Neural crest cell (in vitro differentiated cells): ENCODE measurements at regions not wholly inside any gene's neighbourhood (a gene's known extent, or its start where the extent isn't known, plus 50 kb on each side); places are given as distances from the start of the nearest gene placed in this dataset.
"Not testable (repeated sequence)": the region's sequence is repeated elsewhere in the genome, so short reads cannot be mapped to it uniquely, and the experiment has no call there.

Experiments used
- DNase-seq: peaks from one replicate; pipeline ENCODE4 v3.0.0; 2021; ENCODE audit warnings: low read depth, mixed read lengths, low spot score
- H3K27ac Mint-ChIP-seq: one replicate; pipeline ENCODE4 v1.8.0; 2021; ENCODE audit warnings: mild to moderate bottlenecking, mixed read lengths; ENCODE audit not compliant: unreplicated experiment
- H3K27me3 Mint-ChIP-seq: 2 replicates; pipeline ENCODE4 v1.8.0; 2021; ENCODE audit warnings: low read depth, mild to moderate bottlenecking, mixed read lengths
- H3K36me3 Mint-ChIP-seq: 2 replicates; pipeline ENCODE4 v1.8.0; 2021; ENCODE audit warnings: low read depth, mild to moderate bottlenecking, mixed read lengths
- H3K4me1 Mint-ChIP-seq: 2 replicates; pipeline ENCODE4 v1.8.0; 2021; ENCODE audit warnings: mixed read lengths
- H3K4me3 Mint-ChIP-seq: one replicate; pipeline ENCODE4 v1.8.0; 2021; ENCODE audit warnings: mild to moderate bottlenecking, mixed read lengths
- H3K9me3 Mint-ChIP-seq: 2 replicates; pipeline ENCODE4 v1.8.0; 2021; ENCODE audit warnings: mixed read lengths
- CTCF ChIP-seq: fragments of 200-600 bp; sonication (generic); conservative IDR thresholded peaks from 2 replicates; pipeline ENCODE4 v1.5.0; 2021; ENCODE audit warnings: antibody characterized with exemption, mild to moderate bottlenecking

GRCh38 chr4:22631167-22631566 lies 61.6 kb upstream of the GBA3 start:
- not testable (repeated sequence) for H3K36me3 Mint-ChIP-seq, H3K27ac Mint-ChIP-seq, H3K27me3 Mint-ChIP-seq, DNase-seq, H3K4me3 Mint-ChIP-seq, H3K9me3 Mint-ChIP-seq
- H3K4me1 Mint-ChIP-seq = peaks cover 20% of the 10 kb centered on the region

- no peaks in the 10 kb centered on the region for H3K27me3 Mint-ChIP-seq
- H3K9me3 Mint-ChIP-seq = peaks cover 7% of the 10 kb centered on the region
- no peak for TF ChIP-seq CTCF
- no peak for DNase-seq
- peaks cover 12% of the 10 kb centered on the region for H3K4me1 Mint-ChIP-seq
- H3K27ac Mint-ChIP-seq = no peak overlapping the region
- no peaks in the 10 kb centered on the region for H3K36me3 Mint-ChIP-seq
- no peak overlapping the region for H3K4me3 Mint-ChIP-seq
These were observed 58.1 kb upstream of the GBA3 start for GRCh38 chr4:22634541-22635181.

GRCh38 chr4:22635182-22635549 lies 57.6 kb upstream of the GBA3 start:
- not testable (repeated sequence) for H3K4me1 Mint-ChIP-seq, H3K27ac Mint-ChIP-seq, H3K27me3 Mint-ChIP-seq, H3K4me3 Mint-ChIP-seq, H3K9me3 Mint-ChIP-seq, DNase-seq, H3K36me3 Mint-ChIP-seq

- no peak for TF ChIP-seq CTCF
- no peak overlapping the region for H3K4me3 Mint-ChIP-seq
- no peak for DNase-seq
- H3K9me3 Mint-ChIP-seq = peaks cover 8% of the 10 kb centered on the region
- H3K4me1 Mint-ChIP-seq = peaks cover 2% of the 10 kb centered on the region
- no peaks in the 10 kb centered on the region for H3K27me3 Mint-ChIP-seq
- peaks cover 2% of the 10 kb centered on the region for H3K36me3 Mint-ChIP-seq
- no peak overlapping the region for H3K27ac Mint-ChIP-seq
These were observed 57.0 kb upstream of the GBA3 start for GRCh38 chr4:22635692-22636091.

GRCh38 chr4:22637306-22637705 lies 55.4 kb upstream of the GBA3 start:
- Mint-ChIP-seq H3K36me3 (peaks cover 5% of the 10 kb centered on the region), H3K4me1 (no peaks in the 10 kb centered on the region), H3K4me3 (no peak overlapping the region), H3K27ac (no peak overlapping the region), H3K9me3 (peaks cover 10% of the 10 kb centered on the region), H3K27me3 (no peaks in the 10 kb centered on the region)
- no peak for TF ChIP-seq CTCF
- no peak for DNase-seq
